GM12878 (cell line): ENCODE measurements at regions not wholly inside any gene's neighbourhood (a gene's known extent, or its start where the extent isn't known, plus 50 kb on each side); places are given as distances from the start of the nearest gene placed in this dataset.

Experiments used
- ATAC-seq: fragments of 200-7000 bp; cut with Tn5 transposase; 3 replicates; pipeline ENCODE4 v1.9.1; 2020; ENCODE audit warnings: mild to moderate bottlenecking, moderate library complexity
- BruUV-seq: library from RNA; stranded (reverse); fragments of 400-500 nt; replicated peaks from 2 replicates; lab custom pipeline; 2021; lab: Mats Ljungman, UMichigan
- CTCF ChIA-PET: fragments of 300-600 bp; sonication (Branson Sonifier 250); formaldehyde crosslinking; extraction: SDS; loops from one replicate; lab custom pipeline; 2021; ENCODE audit warnings: inconsistent platforms; lab: Yijun Ruan, JAX
- POLR2A ChIA-PET: fragments of 350-600 bp; formaldehyde crosslinking; extraction: SDS; loops from one replicate; lab custom pipeline; 2021; ENCODE audit warnings: inconsistent platforms; lab: Charles Lee
- RAD21 ChIA-PET: fragments of 300-600 bp; sonication (Branson Sonifier 250); formaldehyde crosslinking; loops from one replicate; lab custom pipeline; 2023; ENCODE audit warnings: antibody characterized with exemption; ENCODE audit not compliant: unreplicated experiment; lab: Charles Lee
- SMC1A ChIA-PET: fragments of 300-600 bp; sonication (Branson Sonifier 250); formaldehyde crosslinking; loops from one replicate; lab custom pipeline; 2023; ENCODE audit not compliant: unreplicated experiment, uncharacterized antibody; lab: Charles Lee
- DNase-seq: peaks from one replicate; pipeline ENCODE4 v3.0.0-alpha.2; 2011; ENCODE audit warnings: low read depth, low spot score
- FAIRE-seq: peaks from 3 replicates; lab custom pipeline; 2011; peaks lifted over from hg19 to GRCh38; lab: Jason Lieb, UNC
- H2AFZ ChIP-seq: 2 replicates; pipeline ENCODE4 v1.6.0; 2011; ENCODE audit warnings: low read depth, low read length, control low read depth; ENCODE audit not compliant: control insufficient read depth
- H3K27ac ChIP-seq: 2 replicates; pipeline ENCODE4 v1.5.1; 2011; ENCODE audit warnings: control low read depth; ENCODE audit not compliant: control insufficient read depth, insufficient read depth
- H3K27me3 ChIP-seq, 2 experiments: replicated peaks in 1 of 2; 2 replicates each; pipeline versions ENCODE4 v1.6.0 to v1.6.1; 2011; ENCODE audit warnings: low read length in 1 of 2; ENCODE audit not compliant: control insufficient read depth in 2 of 2, insufficient read depth in 2 of 2
- H3K36me3 ChIP-seq, 2 experiments: 2 replicates each; pipeline ENCODE4 v1.5.1; 2011; ENCODE audit warnings: low read length in 1 of 2; ENCODE audit not compliant: control insufficient read depth in 2 of 2, insufficient read depth in 2 of 2
- H3K4me1 ChIP-seq: 2 replicates; pipeline ENCODE4 v1.6.1; 2011; ENCODE audit warnings: mild to moderate bottlenecking, low read length, moderate library complexity, mixed read lengths; ENCODE audit not compliant: control insufficient read depth, insufficient read depth
- H3K4me2 ChIP-seq: 2 replicates; pipeline ENCODE4 v1.6.0; 2011; ENCODE audit warnings: control low read depth; ENCODE audit not compliant: control insufficient read depth, insufficient read depth
- H3K4me3 ChIP-seq: fragments of 200-600 bp; sonication (generic); 2 replicates; pipeline ENCODE4 v1.5.1; 2016
- H3K79me2 ChIP-seq: 2 replicates; pipeline ENCODE4 v1.6.0; 2011; ENCODE audit warnings: low read length; ENCODE audit not compliant: control insufficient read depth, insufficient read depth
- H3K9ac ChIP-seq: 2 replicates; pipeline ENCODE4 v1.8.0; 2011; ENCODE audit warnings: low read length, control low read depth, mixed read lengths; ENCODE audit not compliant: control insufficient read depth, insufficient read depth
- H3K9me3 ChIP-seq: replicated peaks from 3 replicates; pipeline ENCODE4 v1.5.1; 2011; ENCODE audit warnings: mild to moderate bottlenecking, low read length; ENCODE audit not compliant: control insufficient read depth, insufficient read depth
- H4K20me1 ChIP-seq: 2 replicates; pipeline ENCODE4 v1.6.0; 2011; ENCODE audit not compliant: control insufficient read depth, insufficient read depth
- EED ChIP-seq: sonication (generic); IDR thresholded peaks from 2 replicates; pipeline ENCODE4 v1.6.1; 2016; ENCODE audit warnings: antibody characterized with exemption, low read depth
- HSF1 ChIP-seq: fragments of 150-350 bp; IDR thresholded peaks from 2 replicates; pipeline ENCODE4 v1.6.1; 2014; ENCODE audit warnings: mild to moderate bottlenecking, low read depth, low read length
- KAT2A ChIP-seq: conservative IDR thresholded peaks from 2 replicates; pipeline ENCODE4 v1.6.1; 2011; ENCODE audit warnings: low read depth, low read length; ENCODE audit not compliant: control insufficient read depth
- NKRF ChIP-seq: fragments of 450-650 bp; conservative IDR thresholded peaks from 2 replicates; pipeline ENCODE4 v1.6.1; 2017; ENCODE audit warnings: mild to moderate bottlenecking, moderate library complexity
- SIN3A ChIP-seq: IDR thresholded peaks from 2 replicates; pipeline ENCODE4 v1.6.1; 2012; ENCODE audit warnings: low read depth, low read length, improper control_type of control experiment
- ZBTB4 ChIP-seq: fragments of 450-650 bp; formaldehyde crosslinking; IDR thresholded peaks from 2 replicates; pipeline ENCODE4 v1.4.0; 2022; ENCODE audit warnings: mild to moderate bottlenecking, moderate library complexity
- WGBS: methylation state at CpG from one replicate; pipeline ENCODE4 v1.1.6; 2016; ENCODE audit warnings: low lambda C conversion rate; ENCODE audit not compliant: insufficient replicate concordance, insufficient coverage; ENCODE audit errors: missing lambda C conversion rate; 5-methylcytosine and 5-hydroxymethylcytosine counted together
- in situ Hi-C: fragments of 300-500 bp; cut with MboI; formaldehyde crosslinking; loops from 9 replicates; pipeline ENCODE4 v1.14.3; 2018; ENCODE audit warnings: mixed read lengths
- intact Hi-C: fragments of 100-400 bp; cut with micrococcal nuclease; formaldehyde crosslinking; loops from one replicate; pipeline ENCODE4 v1.14.2; 2022; ENCODE audit not compliant: unreplicated experiment

GRCh38 chr21:27024301-27024700 is 57.4 kb upstream of the ADAMTS5 start:
- SMC1A ChIA-PET = no interaction called here
- H4K20me1 ChIP-seq = no peaks in the 10 kb centered on the region
- H3K4me1 ChIP-seq = no peaks in the 10 kb centered on the region
- no peak overlapping the region for H3K4me2 ChIP-seq
- intact Hi-C loops (no loop called here), in situ Hi-C loops (no loop called here)
- H3K27ac ChIP-seq = no peak overlapping the region
- RAD21 ChIA-PET = no interaction called here
- no TSS peak for BruUV-seq
- no peak overlapping the region for H3K4me3 ChIP-seq
- POLR2A ChIA-PET = no interaction called here
- CTCF ChIA-PET = no interaction called here
- no peaks in the 10 kb centered on the region for H3K9me3 ChIP-seq
- FAIRE-seq (no peak), ATAC-seq (no peak), DNase-seq (no peak)
- H3K27me3 ChIP-seq = no peaks in the 10 kb centered on the region
- no peaks in the 10 kb centered on the region for H3K36me3 ChIP-seq
- 0% methylated on average over 1 of the region's 1 CpG for WGBS
- TF ChIP-seq SIN3A (no peak), KAT2A (no peak)
- no peaks in the 10 kb centered on the region for H3K79me2 ChIP-seq
- no peak overlapping the region for H2AFZ ChIP-seq
- H3K9ac ChIP-seq = no peak overlapping the region

GRCh38 chr21:27023186-27023585 is 56.3 kb upstream of the ADAMTS5 start:
- no TSS peak for BruUV-seq
- ChIA-PET SMC1A (no interaction called here), POLR2A (no interaction called here), RAD21 (no interaction called here), CTCF (no interaction called here)
- Histone ChIP-seq H4K20me1 (no peaks in the 10 kb centered on the region), H3K4me3 (no peak overlapping the region), H3K36me3 (no peaks in the 10 kb centered on the region), H3K9me3 (no peaks in the 10 kb centered on the region), H3K27ac (no peak overlapping the region), H3K79me2 (no peaks in the 10 kb centered on the region), H3K9ac (no peak overlapping the region), H3K27me3 (no peaks in the 10 kb centered on the region), H3K4me2 (no peak overlapping the region), H3K4me1 (no peaks in the 10 kb centered on the region), H2AFZ (no peak overlapping the region)
- intact Hi-C loops = no loop called here
- FAIRE-seq = no peak
- WGBS = 58% methylated on average over 4 of the region's 4 CpGs
- no peak for DNase-seq
- in situ Hi-C loops = no loop called here
- ATAC-seq = no peak
- no peak for TF ChIP-seq NKRF
- no peak for TF ChIP-seq EED
- no peak for TF ChIP-seq HSF1
- no peak for TF ChIP-seq ZBTB4 (CRISPR knock-in tag)
